ENCODE measurements at regions not wholly inside any gene's neighbourhood (a gene's known extent, or its start where the extent isn't known, plus 50 kb on each side); places are given as distances from the start of the nearest gene placed in this dataset.

DNA sequence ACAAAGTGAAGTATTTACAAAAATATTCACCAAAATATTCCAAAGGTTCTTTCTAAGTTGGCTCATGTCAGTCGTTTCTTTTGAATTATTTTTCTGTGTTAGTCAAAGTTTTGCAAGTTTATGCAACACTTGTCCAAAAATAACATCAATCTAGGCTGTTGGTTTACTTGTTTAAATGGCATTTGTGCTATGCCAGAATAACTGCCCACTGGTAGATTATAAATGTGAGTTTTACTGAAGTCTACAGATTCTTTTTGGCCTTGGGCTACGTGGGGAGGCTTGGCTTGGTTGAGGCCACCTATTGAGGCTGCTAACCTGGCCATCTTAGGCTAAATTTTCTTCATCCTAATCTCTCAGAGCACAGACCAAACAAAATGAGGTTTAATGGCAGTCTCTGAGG is 1091.9 kb upstream of the RAG2 start:
- no peak for FAIRE-seq

DNA sequence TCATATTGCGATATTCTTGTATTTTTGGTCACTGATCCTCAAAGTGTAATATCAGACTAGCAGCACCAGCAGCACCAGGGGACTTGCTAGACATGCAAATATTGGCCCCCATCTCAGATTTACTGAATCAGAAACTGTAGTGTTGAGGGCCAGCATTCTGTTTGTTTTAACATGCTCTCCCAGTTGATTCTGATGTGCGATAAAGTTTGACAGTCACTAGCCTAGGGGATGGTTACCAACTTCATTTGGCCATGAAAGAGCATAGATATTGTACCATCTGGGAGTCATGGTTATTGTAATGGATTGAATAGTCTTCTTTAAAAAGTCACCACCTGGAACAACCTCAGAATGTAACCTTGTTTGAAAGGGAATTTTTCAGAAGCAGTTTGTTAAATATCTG is 1090.4 kb upstream of the RAG2 start:
- no peak for FAIRE-seq

DNA sequence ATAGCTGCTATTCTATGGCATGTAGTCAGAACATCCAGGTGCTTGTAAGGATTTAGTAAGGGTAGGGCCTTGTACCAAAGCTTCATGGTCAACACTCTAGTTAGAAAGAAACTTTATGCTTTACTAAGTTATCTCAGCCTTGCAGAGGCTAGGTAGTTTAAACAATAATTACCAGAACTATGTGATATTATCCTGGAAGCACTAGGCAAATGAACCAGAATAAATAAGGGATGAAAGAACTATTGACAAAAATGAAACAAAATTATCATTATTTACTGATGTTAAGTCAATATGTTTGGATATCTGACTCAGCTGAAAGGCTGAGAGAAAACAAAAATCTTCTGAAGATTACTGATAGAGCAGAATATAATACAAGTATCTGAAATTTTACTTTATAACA is 1089.1 kb upstream of the RAG2 start:
- FAIRE-seq = no peak

DNA sequence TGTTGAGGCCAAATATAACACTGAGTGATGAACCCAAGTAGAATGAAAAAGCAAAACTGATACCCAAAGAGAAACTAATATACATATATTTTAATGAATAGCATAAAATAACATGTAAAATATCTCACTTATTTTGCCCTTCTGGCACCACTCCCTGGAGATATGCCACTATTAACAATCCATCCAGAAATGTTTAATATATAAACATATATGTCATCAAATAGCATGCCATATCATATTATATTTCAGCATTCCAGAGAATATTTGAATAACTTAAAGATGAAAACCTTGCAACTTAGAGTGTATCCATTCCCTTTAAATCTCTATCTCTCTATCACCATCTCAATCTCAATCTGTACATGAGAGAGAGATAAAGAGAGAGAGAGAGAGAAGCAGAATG is 1073.3 kb upstream of the RAG2 start:
- FAIRE-seq = no peak

DNA sequence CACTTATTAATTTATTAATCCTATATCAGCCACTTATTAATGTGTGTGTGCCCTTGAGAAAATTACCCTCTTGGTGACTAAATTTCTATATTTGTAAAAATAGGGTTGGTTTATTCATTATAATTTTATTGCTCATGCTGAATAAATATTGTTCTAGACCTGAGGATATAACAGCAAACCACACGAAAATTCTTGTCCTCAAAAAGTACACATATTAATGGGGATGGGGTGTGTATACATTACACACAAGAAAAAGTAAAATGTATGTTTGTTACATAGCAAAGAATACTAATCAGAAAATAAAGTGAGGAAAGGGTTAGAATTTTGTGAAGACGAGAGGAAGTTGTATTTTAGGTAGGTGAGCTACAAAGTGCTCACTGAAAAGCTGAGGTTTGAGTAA is 1068.9 kb upstream of the RAG2 start:
- no peak for FAIRE-seq

DNA sequence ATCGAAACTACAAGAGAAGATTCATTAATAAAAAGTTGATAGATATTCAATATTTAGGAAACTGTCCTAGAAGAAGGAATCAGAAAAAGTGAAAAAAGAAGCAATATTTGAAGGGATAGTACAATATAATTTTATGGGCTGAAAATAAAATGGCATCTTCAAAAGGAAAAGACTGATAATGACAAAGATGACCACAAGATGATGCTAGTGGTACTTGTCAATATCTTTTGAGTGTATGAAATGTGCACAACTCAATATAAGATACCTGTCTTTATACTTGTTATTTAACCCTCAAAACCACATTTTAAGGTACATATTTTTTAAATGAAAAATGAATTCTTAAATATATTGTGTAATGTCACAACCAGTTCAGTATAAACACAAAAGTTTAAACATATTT is 1059.6 kb upstream of the RAG2 start:
- no peak for FAIRE-seq

DNA sequence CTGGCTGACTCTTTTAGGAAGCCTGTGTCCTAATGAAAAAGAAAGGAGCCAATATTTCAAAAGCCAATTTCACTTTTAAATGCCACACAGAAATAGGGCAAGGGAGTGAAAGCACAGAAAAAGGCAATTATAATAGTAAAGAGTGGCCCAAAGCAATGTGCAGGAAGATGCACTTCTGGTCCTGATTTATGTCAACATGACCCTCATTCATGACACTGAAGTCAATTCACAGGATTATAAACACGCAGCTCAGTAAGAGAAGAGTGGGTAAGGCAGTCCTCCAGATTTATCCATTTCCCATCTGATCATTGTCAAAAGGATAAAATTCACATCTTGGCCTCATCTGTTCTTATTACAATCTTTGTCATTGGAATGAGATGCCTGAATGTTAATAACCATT is 1049.7 kb upstream of the RAG2 start:
- FAIRE-seq = no peak

DNA sequence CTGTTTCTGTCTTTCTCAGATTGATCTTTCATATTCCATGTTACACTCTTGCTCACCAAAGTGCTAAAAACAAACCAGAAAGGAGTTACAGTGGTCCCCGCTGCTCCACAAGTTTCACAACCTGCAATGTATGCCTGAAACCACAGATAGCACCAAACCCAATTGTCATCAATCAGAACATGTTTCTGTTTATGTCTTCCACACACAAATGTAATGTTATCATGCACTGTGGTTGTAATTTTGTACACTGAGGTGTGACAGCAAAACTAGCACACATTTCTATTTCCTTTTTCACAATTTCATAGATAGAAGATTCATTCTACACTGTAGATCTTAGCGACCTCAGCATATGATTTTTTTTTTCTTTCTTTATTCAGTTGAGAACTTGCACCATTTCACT is 1045.9 kb upstream of the RAG2 start:
- no peak for FAIRE-seq

DNA sequence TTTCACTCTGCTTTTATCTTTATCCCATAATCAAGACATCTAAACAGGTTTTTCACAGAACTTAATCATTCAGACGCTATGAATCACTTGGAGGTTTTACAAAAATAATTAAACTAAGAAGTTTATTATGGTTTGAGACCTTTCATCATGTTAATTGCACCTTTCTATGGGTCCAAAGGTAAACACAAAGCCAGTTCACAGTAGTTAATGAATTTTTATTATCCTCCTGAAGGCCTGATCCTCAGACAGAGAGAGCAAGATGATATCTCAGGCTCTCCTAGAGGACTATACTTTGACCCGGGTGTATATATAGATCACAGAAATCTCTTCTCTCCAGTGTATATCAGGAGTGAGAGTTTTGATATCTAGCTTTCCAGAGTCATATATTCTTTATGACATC is 1044.3 kb upstream of the RAG2 start:
- FAIRE-seq = no peak

DNA sequence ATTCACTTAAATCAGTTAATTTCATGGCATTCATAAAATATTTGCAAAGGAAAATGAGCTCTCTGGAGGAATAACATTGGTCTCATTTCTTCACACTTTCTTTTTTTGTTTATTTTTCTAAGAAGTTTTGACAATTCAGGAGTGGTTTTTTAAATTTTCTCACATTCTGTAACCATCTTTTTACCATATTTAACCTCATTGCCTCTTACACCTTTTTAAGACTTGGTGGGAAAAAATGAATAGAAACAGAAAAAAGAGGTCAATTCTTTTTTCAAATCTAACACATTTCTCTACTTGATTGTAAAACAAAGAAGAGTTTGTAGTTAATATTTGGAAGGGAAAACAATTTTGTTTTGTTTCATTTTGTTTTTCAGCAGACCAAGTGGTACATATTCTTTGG is 1034.7 kb upstream of the RAG2 start:
- no peak for FAIRE-seq

DNA sequence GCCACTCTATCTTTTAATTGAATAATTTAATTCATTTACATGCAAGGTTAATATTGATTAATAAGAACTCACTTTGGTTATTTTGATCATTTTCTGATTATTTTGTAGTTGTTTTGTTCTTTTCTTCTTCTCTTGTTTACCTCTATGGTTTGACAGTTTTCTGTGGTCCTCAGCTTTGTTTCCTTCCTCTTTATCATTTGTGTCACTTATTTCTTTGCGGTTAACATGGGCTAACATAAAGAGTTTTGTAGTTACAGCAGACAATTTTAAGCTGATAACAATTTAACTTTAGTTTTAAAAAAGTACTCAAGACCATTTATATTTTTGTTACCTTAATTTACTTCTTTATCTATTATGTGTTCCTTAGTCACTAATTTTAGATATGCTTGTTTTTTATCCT is 1032.8 kb upstream of the RAG2 start:
- FAIRE-seq = no peak

DNA sequence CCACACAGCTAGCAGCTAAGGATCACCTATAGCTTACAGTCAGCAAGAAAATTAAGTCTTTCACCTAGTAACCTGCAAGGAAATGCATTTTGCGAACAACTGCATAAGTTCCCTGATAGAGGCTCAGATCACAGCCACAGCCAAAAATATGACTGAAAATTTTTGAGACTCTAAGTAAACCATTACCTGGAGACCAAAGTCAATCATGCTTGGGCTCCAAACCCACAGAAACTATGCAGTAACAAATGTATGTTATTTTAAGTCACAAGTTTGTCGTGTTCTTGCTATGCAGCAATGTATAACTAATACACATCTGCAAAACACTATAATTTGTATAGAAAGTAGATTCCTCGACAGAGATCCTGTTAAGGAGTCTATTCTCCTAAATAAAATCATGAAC is 1025.7 kb upstream of the RAG2 start:
- FAIRE-seq = no peak

DNA sequence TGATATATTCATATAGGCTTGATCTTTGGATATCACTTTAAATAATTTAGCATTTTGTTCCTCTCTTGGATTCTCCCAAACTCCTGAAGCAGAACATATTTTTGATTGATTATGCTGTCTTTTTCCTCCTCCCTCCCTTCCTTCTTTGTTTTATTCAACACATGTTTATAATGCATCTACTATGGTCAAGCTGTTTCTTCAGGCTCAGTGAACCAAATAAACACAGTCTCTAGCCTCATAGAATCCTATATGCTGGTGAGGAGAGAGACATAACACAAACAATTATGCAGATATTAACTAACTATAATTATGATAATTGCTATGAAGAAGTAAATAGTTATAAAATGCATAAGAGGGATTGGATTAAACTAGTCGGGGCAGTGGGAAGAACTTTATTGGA is 1023.6 kb upstream of the RAG2 start:
- no peak for FAIRE-seq

DNA sequence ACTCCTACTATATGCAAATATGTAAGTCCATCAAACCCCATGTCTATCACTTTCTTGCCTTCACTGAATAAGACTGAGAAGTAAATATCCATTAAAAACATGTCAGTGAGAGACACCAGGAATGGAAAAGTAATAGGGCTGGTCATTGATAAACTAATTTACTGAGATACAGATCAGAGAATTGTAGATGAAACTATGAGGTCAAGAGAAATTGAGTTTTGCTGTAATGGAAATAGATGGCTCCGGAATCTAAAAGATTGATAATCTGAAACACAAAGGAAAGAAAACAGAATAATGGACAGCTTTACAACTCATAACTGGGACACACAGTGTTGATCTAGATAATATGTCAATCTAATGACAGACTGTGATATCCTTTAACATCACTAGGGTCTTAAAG is 1018.3 kb upstream of the RAG2 start:
- no peak for FAIRE-seq

DNA sequence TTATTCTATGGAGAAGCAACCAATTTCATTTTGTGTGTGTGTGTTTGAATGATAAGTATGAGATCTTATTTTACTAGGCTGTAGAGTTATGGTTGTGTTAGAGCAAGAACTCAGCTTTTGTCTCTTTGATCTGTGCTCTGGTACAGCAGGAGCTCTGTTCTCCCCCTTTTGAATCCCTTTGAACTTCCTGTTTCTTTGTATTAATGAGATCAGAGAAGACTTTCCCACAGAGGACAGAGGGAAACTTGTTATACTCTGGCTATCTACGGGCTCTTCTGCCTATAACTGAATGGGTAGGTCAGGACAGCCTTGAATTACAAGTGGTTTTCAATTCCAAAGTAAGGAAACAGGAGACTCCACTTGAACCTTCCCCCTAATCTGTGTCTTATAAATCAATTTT is 1015.0 kb upstream of the RAG2 start:
- no peak for FAIRE-seq

DNA sequence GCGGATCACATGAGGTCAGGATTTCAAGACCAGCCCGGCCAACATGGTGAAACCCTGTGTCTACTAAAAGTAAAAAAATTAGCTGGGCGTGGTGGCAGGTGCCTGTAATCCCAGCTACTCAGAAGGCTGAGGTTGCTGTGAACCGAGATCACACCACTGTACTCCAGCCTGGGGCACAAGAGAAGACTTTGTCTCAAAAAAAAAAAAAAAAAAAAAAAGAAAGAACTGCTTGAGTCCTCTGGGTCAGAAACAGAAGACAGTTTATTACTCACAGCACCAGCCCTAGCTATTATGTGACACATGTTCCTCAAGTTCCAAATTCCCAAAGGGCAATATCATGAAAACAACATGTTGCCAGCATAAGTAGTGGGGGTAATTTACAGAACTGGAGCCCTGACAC is 1014.1 kb upstream of the RAG2 start:
- no peak for FAIRE-seq

DNA sequence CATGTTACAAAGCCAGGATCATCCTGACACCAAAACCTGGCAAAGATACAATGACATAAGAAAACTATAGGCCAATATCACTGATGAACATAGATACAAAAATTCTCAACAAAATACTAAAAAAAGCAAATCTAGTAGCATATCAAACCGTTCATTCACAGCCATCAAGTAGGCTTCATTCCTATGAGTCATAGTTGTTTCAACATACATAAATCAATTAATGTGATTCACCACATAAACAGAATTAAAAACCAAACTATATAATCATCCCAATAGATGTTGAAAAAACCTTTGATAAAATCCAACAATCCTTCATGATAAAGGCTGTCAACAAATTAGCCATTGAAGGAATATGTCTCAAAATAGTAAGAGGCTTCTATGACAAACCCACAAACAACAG is 1007.2 kb upstream of the RAG2 start:
- FAIRE-seq = no peak

DNA sequence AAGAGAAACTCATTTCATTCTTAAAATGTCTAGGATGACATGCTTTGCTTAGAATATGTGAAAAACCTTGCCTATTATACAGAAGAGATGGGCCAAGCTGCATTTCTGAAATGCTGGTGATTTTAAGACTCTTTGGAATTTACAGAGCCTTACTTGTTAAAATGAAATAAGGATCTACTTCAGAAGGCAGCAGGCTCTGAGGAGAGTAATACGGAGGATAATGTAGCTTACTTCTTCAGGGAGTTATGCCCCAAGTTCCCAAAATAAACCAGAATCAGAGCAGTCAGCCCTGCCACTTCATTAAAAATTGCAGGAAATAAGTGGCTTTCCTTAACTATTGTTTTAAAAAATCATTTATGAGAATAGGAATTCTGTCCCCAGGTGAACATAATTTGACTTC is 1000.3 kb upstream of the RAG2 start:
- no peak for FAIRE-seq

DNA sequence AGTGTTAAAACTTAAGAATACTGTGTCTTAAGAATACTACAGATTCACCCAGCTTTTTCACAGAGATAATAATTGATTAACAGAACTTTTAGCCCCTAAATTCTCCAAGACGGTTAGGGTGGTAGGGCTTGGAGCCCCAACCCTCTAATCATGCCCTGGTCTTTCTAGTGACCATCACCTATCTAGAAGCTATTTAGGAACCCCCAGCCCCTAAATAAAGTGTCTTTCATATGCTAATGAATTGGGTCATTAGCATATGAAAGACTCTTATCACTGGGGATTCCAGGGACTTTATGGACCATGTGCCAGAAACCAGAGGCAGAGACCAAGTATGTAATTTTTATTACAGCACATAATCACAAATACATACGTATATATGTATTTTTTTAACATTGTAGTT is 999.7 kb upstream of the RAG2 start:
- no peak for FAIRE-seq

DNA sequence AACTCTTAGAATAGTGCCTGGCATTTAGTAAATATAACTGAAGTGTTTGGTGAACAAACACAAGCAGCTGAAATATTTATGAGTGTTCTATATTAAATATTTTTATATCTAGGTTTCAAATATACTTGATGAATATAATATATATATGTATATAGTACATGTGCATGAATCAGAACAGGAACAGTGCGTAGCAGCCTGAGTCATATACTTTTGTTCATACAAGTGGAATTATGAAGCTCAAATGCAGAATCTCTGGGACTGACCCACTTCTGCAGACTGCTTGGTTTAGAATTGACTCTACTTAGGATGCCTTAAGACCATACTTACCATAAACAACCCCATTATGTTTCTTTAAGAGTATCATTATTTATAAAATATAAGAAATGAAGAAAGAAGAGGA is 997.8 kb upstream of the RAG2 start:
- FAIRE-seq = no peak

DNA sequence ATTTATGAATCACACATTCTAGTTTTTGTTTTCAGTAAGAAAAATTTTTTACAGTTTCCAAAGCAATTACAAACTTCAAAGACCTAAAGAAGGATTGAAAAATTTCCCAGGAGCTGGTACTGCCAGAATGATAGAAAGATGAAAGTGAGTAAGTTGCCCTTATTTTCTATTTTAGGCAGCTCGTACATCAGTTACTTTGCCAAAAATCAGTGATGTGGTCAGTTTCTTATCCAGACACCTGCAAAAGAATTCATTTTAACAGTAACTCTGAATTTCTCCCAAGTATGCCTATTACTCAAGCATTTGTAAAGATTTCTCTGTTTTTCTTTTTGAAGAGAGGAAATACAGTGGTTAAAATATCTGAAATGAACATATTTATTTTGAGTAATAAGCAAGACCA is 976.3 kb upstream of the RAG2 start:
- FAIRE-seq = no peak

DNA sequence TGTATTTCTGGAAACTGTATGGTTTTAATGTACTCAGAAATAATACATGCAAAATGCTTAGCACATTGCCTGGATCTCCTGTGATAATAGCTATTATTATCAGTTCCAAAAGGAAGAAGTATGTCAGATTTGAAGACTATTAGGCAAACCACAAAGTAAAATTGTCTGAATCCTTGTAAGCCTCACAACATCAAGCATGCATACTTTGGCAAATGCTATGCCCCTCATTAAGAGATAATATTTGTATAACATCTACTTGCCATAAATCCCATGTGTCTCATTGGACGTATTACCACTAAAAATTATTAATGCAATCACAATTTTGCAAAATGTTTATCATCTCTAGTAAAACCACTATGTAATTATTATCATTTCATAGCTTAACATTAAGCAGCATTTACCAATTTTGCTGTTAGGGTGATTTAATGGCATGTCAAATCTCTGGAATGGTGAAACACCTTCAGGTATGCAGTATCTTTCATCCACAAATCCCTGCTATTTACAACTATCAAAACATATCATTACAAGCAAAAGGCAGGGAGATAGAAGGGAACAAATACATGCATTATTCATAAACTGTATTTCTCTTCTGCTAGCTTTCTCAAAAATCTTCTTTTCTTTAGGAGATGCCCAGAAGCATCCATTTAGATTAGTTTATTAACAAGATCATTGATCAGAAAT is 974.6 kb upstream of the RAG2 start:
- FAIRE-seq = no peak

DNA sequence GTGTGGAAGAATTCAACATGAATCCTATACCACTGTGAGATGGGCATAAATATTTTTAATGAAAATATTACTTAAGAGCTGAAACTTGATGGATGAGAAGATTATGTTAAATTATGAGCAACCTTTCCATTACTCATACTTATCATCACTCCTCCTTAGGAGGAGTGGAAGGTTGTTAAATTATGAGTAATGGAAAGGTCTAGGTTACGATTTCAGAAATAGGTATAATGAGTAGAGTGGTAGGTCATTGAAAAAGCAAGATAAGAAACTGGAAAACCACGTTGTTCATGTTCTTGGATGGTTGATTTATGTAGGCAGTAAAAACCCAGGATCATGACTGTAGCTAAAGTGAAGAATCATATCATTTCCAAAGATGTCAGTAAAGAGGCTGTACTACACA is 973.2 kb upstream of the RAG2 start:
- FAIRE-seq = no peak

DNA sequence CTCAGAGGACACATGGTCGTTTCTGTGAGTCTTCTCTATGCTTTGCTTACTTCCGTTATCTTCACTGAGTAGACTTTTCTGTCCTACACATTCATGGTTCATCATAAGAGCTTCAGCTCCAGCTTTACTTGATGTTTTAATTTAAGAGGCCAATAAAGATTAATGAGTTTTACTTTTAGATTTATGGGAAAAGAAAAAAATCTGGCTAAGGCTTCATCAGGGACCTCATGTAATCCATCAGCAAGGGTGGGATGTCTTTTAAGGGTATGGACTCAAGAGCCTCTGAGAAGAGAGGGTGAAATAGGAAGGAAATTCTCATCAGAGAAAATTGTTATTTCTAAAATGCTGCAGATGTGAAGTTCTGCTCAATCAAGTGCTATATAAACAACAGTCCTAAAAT is 963.0 kb upstream of the RAG2 start:
- no peak for FAIRE-seq

DNA sequence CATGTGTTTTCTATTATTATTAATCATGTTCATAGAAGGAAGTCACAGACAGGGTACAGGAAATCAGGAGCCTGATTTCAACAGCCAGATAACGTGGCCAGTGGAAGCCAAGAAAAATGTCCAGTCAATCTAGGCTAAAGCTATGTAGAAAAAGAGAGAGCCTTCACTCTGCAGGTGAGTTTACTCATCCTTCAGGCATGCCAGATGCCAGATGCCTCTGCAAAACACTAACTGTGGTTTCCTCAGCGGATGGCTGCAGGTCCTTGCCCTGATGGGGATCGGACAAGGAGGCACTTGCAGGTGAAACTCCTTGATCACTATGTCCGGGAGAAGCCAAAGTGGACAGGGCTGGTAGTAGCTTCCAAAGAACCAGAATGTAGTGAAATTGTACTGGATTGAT is 962.3 kb upstream of the RAG2 start:
- no peak for FAIRE-seq

DNA sequence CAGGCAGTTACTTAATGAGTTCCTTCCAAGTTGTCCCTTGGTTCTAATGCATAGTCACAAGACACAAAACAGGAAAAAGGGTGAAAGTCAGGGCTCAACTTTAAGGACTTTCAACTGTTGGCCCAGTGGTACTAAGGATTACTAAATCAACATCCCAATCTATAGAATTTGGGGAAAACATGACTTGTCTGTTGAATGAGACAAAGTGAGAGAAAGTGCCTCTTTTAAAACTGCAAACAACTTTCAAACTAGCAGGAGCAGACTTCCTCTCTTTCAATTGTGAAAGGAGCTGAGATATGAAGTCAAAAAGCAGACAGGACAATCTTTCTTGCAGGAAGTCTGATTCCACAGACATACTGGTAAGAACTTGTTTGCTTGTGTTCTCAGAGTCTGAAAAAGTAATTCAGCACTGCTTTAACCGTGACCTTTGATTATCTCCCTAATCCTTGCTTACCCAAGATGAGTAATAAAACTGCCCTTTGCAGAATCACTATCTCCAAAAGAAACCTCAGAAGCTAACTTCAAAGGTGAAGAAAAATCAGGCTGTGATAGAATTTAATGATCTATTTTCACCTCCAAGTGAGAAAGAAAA is 960.7 kb upstream of the RAG2 start:
- FAIRE-seq = no peak

Data from G401.6 (cell line).